ENCODE measurements at regions not wholly inside any gene's neighbourhood (a gene's known extent, or its start where the extent isn't known, plus 50 kb on each side); places are given as distances from the start of the nearest gene placed in this dataset.

DNA sequence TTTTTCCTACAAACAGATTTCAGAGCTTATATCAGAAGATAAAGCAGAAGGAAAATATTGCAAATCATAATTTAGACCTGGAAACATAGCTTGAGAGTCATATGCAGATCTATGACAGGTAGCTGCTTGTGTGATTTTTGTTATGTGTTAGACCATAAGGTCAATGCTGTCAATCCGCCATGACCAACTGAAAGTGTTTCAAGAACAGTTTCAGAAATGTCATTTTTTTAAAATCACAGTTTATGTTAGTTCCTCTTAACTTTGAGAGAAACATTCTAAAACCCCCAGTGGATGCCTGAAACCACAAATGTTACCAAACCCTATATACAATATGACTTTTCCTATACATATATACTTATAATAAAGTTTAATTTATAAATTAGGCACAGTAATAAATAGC lies 391.3 kb upstream of the FAM241A start:
- Mint-ChIP-seq H3K9me3 (ENCODE audit: insufficient read depth) (no peaks in the 10 kb centered on the region), H3K27me3 (no peaks in the 10 kb centered on the region), H3K4me3 (no peak overlapping the region), H3K27ac (no peak overlapping the region), H3K4me1 (no peaks in the 10 kb centered on the region)
- H3K9me3 ChIP-seq (ENCODE audit: control extremely low read depth in 1 of 3, control insufficient read depth in 2 of 3, insufficient read depth in 1 of 3, low read length in 2 of 3) = no peaks in the 10 kb centered on the region
- ATAC-seq (ENCODE audit: low read depth) (no peak), DNase-seq (no peak)
- H3K27me3 ChIP-seq (replicated peaks in 1 of 4; ENCODE audit: control extremely low read depth in 1 of 4, control insufficient read depth in 3 of 4, insufficient read depth in 4 of 4, low read length in 3 of 4) = no peaks in the 10 kb centered on the region
- no peak overlapping the region for H3K9ac ChIP-seq (ENCODE audit: low read length)
- TF ChIP-seq EZH2 (IDR thresholded peaks at IDR 0.05; ENCODE audit: borderline replicate concordance, insufficient read depth, low read depth, low read length, poor library complexity, severe bottlenecking) = no peak
- TF ChIP-seq, protein P1, sequence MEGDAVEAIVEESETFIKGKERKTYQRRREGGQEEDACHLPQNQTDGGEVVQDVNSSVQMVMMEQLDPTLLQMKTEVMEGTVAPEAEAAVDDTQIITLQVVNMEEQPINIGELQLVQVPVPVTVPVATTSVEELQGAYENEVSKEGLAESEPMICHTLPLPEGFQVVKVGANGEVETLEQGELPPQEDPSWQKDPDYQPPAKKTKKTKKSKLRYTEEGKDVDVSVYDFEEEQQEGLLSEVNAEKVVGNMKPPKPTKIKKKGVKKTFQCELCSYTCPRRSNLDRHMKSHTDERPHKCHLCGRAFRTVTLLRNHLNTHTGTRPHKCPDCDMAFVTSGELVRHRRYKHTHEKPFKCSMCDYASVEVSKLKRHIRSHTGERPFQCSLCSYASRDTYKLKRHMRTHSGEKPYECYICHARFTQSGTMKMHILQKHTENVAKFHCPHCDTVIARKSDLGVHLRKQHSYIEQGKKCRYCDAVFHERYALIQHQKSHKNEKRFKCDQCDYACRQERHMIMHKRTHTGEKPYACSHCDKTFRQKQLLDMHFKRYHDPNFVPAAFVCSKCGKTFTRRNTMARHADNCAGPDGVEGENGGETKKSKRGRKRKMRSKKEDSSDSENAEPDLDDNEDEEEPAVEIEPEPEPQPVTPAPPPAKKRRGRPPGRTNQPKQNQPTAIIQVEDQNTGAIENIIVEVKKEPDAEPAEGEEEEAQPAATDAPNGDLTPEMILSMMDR (IDR thresholded peaks at IDR 0.05) = no peak
- H3K27ac ChIP-seq (ENCODE audit: low read length in 2 of 2) = no peak overlapping the region
- no CpG with 5 or more reads among the region's 1 CpG for WGBS (ENCODE audit: insufficient coverage)
- ChIA-PET POLR2A (no interaction called here), CTCF (no interaction called here)
- H3K79me2 ChIP-seq (ENCODE audit: control insufficient read depth, insufficient read depth, low read length) = no peaks in the 10 kb centered on the region
- no peaks in the 10 kb centered on the region for H4K20me1 ChIP-seq (ENCODE audit: control insufficient read depth, insufficient read depth, low read length, poor library complexity, severe bottlenecking)
- H2AFZ ChIP-seq (ENCODE audit: insufficient read depth, low read depth, low read length, poor library complexity, severe bottlenecking) = no peak overlapping the region
- H3K4me3 ChIP-seq (ENCODE audit: control extremely low read depth in 1 of 5, extremely low read depth in 1 of 5, insufficient read depth in 1 of 5, low read depth in 2 of 5, low read length in 4 of 5) = no peak overlapping the region
- H3K4me1 ChIP-seq (ENCODE audit: control insufficient read depth in 2 of 2, insufficient read depth in 2 of 2, low read length in 2 of 2) = no peaks in the 10 kb centered on the region
- H3K4me2 ChIP-seq (replicated peaks; ENCODE audit: low read depth, low read length, poor library complexity, severe bottlenecking) = no peak overlapping the region
- intact Hi-C loops (cut with micrococcal nuclease) = no loop called here
- no peaks in the 10 kb centered on the region for H3K36me3 ChIP-seq (replicated peaks in 1 of 2; ENCODE audit: control extremely low read depth in 1 of 2, control insufficient read depth in 1 of 2, extremely low read depth in 1 of 2, insufficient read depth in 2 of 2, low read length in 1 of 2)

DNA sequence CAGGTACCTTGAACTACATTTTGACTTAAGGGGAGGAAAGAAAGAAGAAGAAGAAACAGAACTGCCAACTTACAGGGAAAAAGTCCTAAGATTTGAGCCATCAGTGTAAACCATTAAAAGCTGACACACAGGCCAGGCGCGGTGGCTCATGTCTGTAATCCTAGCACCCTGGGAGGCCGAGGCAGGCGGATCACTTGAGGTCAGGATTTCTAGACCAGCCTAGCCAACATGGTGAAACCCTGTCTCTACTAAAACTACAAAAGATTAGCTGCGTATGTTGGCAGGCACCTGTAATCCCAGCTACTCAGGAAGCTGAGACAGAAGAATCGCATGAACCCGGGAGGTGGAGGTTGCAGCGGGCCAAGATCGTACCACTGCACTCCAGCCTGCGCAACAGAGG lies 389.7 kb upstream of the FAM241A start:
- Histone ChIP-seq H3K27me3 (replicated peaks in 1 of 4; ENCODE audit: control extremely low read depth in 1 of 4, control insufficient read depth in 3 of 4, insufficient read depth in 4 of 4, low read length in 3 of 4) (no peaks in the 10 kb centered on the region), H3K9ac (ENCODE audit: low read length) (no peak overlapping the region), H3K36me3 (replicated peaks in 1 of 2; ENCODE audit: control extremely low read depth in 1 of 2, control insufficient read depth in 1 of 2, extremely low read depth in 1 of 2, insufficient read depth in 2 of 2, low read length in 1 of 2) (no peaks in the 10 kb centered on the region), H3K79me2 (ENCODE audit: control insufficient read depth, insufficient read depth, low read length) (no peaks in the 10 kb centered on the region), H3K4me2 (replicated peaks; ENCODE audit: low read depth, low read length, poor library complexity, severe bottlenecking) (no peak overlapping the region), H3K4me3 (ENCODE audit: control extremely low read depth in 1 of 5, extremely low read depth in 1 of 5, insufficient read depth in 1 of 5, low read depth in 2 of 5, low read length in 4 of 5) (no peak overlapping the region), H3K27ac (ENCODE audit: low read length in 2 of 2) (no peak overlapping the region), H4K20me1 (ENCODE audit: control insufficient read depth, insufficient read depth, low read length, poor library complexity, severe bottlenecking) (no peaks in the 10 kb centered on the region), H3K9me3 (ENCODE audit: control extremely low read depth in 1 of 3, control insufficient read depth in 2 of 3, insufficient read depth in 1 of 3, low read length in 2 of 3) (no peaks in the 10 kb centered on the region), H2AFZ (ENCODE audit: insufficient read depth, low read depth, low read length, poor library complexity, severe bottlenecking) (no peak overlapping the region), H3K4me1 (ENCODE audit: control insufficient read depth in 2 of 2, insufficient read depth in 2 of 2, low read length in 2 of 2) (no peaks in the 10 kb centered on the region)
- Mint-ChIP-seq H3K27ac (no peak overlapping the region), H3K9me3 (ENCODE audit: insufficient read depth) (no peaks in the 10 kb centered on the region), H3K27me3 (no peaks in the 10 kb centered on the region), H3K4me1 (no peaks in the 10 kb centered on the region), H3K4me3 (no peak overlapping the region)
- DNase-seq = no peak
- intact Hi-C loops (cut with micrococcal nuclease) = no loop called here
- TF ChIP-seq EZH2 (IDR thresholded peaks at IDR 0.05; ENCODE audit: borderline replicate concordance, insufficient read depth, low read depth, low read length, poor library complexity, severe bottlenecking) = no peak
- TF ChIP-seq, protein P1 (IDR thresholded peaks at IDR 0.05) = no peak
- ChIA-PET POLR2A (no interaction called here), CTCF (no interaction called here)
- no peak for ATAC-seq (ENCODE audit: low read depth)
- 100% methylated on average over 5 of the region's 10 CpGs for WGBS (ENCODE audit: insufficient coverage)

All from B cell (primary cell).